OCI-LY7 (cell line): ENCODE measurements at regions not wholly inside any gene's neighbourhood (a gene's known extent, or its start where the extent isn't known, plus 50 kb on each side); places are given as distances from the start of the nearest gene placed in this dataset.
"Not testable (repeated sequence)": the region's sequence is repeated elsewhere in the genome, so short reads cannot be mapped to it uniquely, and the experiment has no call there.

Experiments
- BruUV-seq: library from RNA; stranded (reverse); fragments of 400-500 nt; replicated peaks from 2 replicates; lab custom pipeline; 2021; lab: Mats Ljungman, UMichigan
- CTCF ChIA-PET: fragments of 300-600 bp; sonication (Branson Sonifier 250); formaldehyde crosslinking; loops from one replicate; lab custom pipeline; 2022; ENCODE audit warnings: antibody characterized with exemption; ENCODE audit not compliant: unreplicated experiment; lab: Charles Lee
- POLR2A ChIA-PET: fragments of 300-600 bp; sonication (Branson Sonifier 250); formaldehyde crosslinking; loops from one replicate; lab custom pipeline; 2022; ENCODE audit warnings: antibody characterized with exemption; lab: Charles Lee
- DNase-seq: peaks from one replicate; pipeline ENCODE4 v3.0.0-alpha.2; 2015; ENCODE audit warnings: low spot score
- H2AFZ ChIP-seq: fragments of 200-600 bp; sonication (generic), shearing (Covaris generic); 2 replicates; pipeline ENCODE4 v1.6.1; 2014; ENCODE audit warnings: mild to moderate bottlenecking, antibody characterized with exemption, low read length, moderate library complexity
- H3K27ac ChIP-seq: fragments of 200-600 bp; sonication (generic); 2 replicates; pipeline ENCODE4 v1.5.1; 2014; ENCODE audit warnings: mixed run types, low read depth, mild to moderate bottlenecking, moderate library complexity, low read length, inconsistent platforms; ENCODE audit not compliant: poor library complexity, severe bottlenecking
- H3K36me3 ChIP-seq: fragments of 200-600 bp; sonication (generic); 2 replicates; pipeline ENCODE4 v1.6.1; 2014; ENCODE audit warnings: mild to moderate bottlenecking, antibody characterized with exemption, low read length, moderate library complexity, mixed read lengths; ENCODE audit not compliant: insufficient read depth
- H3K4me1 ChIP-seq: fragments of 200-600 bp; sonication (generic); 2 replicates; pipeline ENCODE4 v1.5.1; 2014; ENCODE audit warnings: mild to moderate bottlenecking, low read length; ENCODE audit not compliant: insufficient read depth, poor library complexity, severe bottlenecking
- H3K4me2 ChIP-seq: fragments of 200-600 bp; sonication (generic); 2 replicates; pipeline ENCODE4 v1.6.1; 2014; ENCODE audit warnings: mild to moderate bottlenecking, low read length
- H3K4me3 ChIP-seq: fragments of 200-600 bp; sonication (generic); 2 replicates; pipeline ENCODE4 v1.5.1; 2014; ENCODE audit warnings: mild to moderate bottlenecking, low read depth, low read length; ENCODE audit not compliant: poor library complexity, severe bottlenecking
- H3K79me2 ChIP-seq: fragments of 200-600 bp; sonication (generic); 2 replicates; pipeline ENCODE4 v1.6.1; 2016; ENCODE audit warnings: low read depth, mild to moderate bottlenecking, low read length, moderate library complexity, mixed read lengths; ENCODE audit not compliant: insufficient read depth
- H3K9me2 ChIP-seq: fragments of 200-600 bp; sonication (generic); 2 replicates; pipeline ENCODE4 v1.6.1; 2016; ENCODE audit warnings: mild to moderate bottlenecking, low read length, mixed read lengths; ENCODE audit not compliant: insufficient read depth
- H3K9me3 ChIP-seq: fragments of 200-600 bp; sonication (generic); 2 replicates; pipeline ENCODE4 v1.6.1; 2014; ENCODE audit warnings: mild to moderate bottlenecking, mixed run types, low read length, mixed read lengths
- H4K20me1 ChIP-seq: fragments of 200-600 bp; sonication (generic); 2 replicates; pipeline ENCODE4 v1.6.1; 2014; ENCODE audit warnings: mild to moderate bottlenecking, antibody characterized with exemption, low read length, moderate library complexity, mixed read lengths; ENCODE audit not compliant: insufficient read depth
- EZH2phosphoT487 ChIP-seq: fragments of 200-600 bp; sonication (generic); IDR thresholded peaks from 2 replicates; pipeline ENCODE4 v1.6.1; 2018; ENCODE audit warnings: low read depth, borderline replicate concordance, mild to moderate bottlenecking, mixed run types, antibody characterized with exemption, low read length, moderate library complexity, mixed read lengths
- intact Hi-C: fragments of 100-400 bp; cut with micrococcal nuclease; formaldehyde crosslinking; loops from one replicate; pipeline ENCODE4 v1.10.0; 2022; ENCODE audit not compliant: unreplicated experiment
- TF ChIP-seq, protein P1 (sequence below): fragments of 200-600 bp; sonication (generic); conservative IDR thresholded peaks from 2 replicates; pipeline ENCODE4 v1.5.1; 2014; ENCODE audit warnings: mild to moderate bottlenecking, antibody characterized with exemption, low read length, moderate library complexity, mixed read lengths

- 0 out of 2 replicates have a peak, but pooled peaks cover 7% of the 10 kb centered on the region for H3K9me3 ChIP-seq
- intact Hi-C loops: no loop called here
- H3K79me2 ChIP-seq: no peaks in the 10 kb centered on the region
- TF ChIP-seq, protein P1, sequence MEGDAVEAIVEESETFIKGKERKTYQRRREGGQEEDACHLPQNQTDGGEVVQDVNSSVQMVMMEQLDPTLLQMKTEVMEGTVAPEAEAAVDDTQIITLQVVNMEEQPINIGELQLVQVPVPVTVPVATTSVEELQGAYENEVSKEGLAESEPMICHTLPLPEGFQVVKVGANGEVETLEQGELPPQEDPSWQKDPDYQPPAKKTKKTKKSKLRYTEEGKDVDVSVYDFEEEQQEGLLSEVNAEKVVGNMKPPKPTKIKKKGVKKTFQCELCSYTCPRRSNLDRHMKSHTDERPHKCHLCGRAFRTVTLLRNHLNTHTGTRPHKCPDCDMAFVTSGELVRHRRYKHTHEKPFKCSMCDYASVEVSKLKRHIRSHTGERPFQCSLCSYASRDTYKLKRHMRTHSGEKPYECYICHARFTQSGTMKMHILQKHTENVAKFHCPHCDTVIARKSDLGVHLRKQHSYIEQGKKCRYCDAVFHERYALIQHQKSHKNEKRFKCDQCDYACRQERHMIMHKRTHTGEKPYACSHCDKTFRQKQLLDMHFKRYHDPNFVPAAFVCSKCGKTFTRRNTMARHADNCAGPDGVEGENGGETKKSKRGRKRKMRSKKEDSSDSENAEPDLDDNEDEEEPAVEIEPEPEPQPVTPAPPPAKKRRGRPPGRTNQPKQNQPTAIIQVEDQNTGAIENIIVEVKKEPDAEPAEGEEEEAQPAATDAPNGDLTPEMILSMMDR: no peak
- no peak for TF ChIP-seq EZH2phosphoT487
- no peak overlapping the region for H3K4me2 ChIP-seq
- no peaks in the 10 kb centered on the region for H4K20me1 ChIP-seq
- CTCF ChIA-PET: no interaction called here
- no peak for DNase-seq
- H3K4me3 ChIP-seq: no peak overlapping the region
- H2AFZ ChIP-seq: no peak overlapping the region
- H3K4me1 ChIP-seq: no peaks in the 10 kb centered on the region
- POLR2A ChIA-PET: no interaction called here
- H3K9me2 ChIP-seq: no peaks in the 10 kb centered on the region
- no peak overlapping the region for H3K27ac ChIP-seq
- no peaks in the 10 kb centered on the region for H3K36me3 ChIP-seq
- no TSS peak for BruUV-seq
Observed at GRCh38 chr2:144738749-144739148, 218.8 kb upstream of the ZEB2 start.

DNA sequence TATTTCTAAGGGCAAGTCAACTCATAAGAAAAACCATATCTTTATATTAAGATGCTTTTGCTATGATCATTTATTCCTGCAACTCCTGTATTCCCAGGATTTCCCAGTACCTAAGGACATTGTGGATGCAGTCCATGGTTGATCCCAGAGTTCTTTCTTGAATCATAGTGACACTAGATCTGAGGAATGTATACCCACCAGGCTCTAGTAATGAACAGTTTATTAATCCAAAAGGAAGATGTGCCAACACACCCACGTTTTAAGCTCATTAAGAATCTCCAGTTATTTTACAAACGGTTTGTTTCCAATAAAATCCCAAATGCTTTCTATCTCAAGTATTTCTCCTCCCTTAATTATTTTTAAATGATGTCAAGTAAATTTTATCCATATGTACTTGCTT lies 210.8 kb upstream of the ZEB2 start:
- no peaks in the 10 kb centered on the region for H3K9me2 ChIP-seq
- no TSS peak for BruUV-seq
- ChIA-PET POLR2A (no interaction called here), CTCF (no interaction called here)
- H4K20me1 ChIP-seq: no peaks in the 10 kb centered on the region
- H3K4me2 ChIP-seq: no peak overlapping the region
- H3K4me1 ChIP-seq: no peaks in the 10 kb centered on the region
- H3K36me3 ChIP-seq: no peaks in the 10 kb centered on the region
- intact Hi-C loops: no loop called here
- no peaks in the 10 kb centered on the region for H3K9me3 ChIP-seq
- no peak for TF ChIP-seq EZH2phosphoT487
- TF ChIP-seq, protein P1: no peak
- DNase-seq: no peak
- no peak overlapping the region for H3K27ac ChIP-seq
- H3K4me3 ChIP-seq: no peak overlapping the region
- H3K79me2 ChIP-seq: no peaks in the 10 kb centered on the region
- H2AFZ ChIP-seq: no peak overlapping the region

DNA sequence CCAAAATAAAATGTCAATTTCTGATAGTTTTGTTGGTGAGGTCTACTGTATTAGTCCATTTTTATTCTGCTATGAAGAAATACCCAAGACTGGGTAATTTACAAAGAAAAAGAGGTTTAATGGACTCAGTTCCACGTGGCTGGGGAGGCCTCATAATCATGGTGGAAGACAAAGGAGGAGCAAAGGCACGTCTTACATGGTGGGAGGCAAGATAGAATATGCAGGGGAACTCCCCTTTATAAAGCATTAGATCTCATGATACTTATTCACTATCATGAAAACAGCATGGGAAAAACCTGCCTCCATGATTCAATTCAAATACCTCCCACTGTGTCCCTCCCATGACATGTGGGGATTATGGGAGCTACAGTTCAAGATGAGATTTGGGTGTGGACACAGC lies 204.5 kb upstream of the ZEB2 start:
- H2AFZ ChIP-seq, BruUV-seq, H3K4me3 ChIP-seq, H3K4me1 ChIP-seq, H3K9me2 ChIP-seq, POLR2A ChIA-PET, H3K36me3 ChIP-seq, DNase-seq, CTCF ChIA-PET, H3K27ac ChIP-seq, H3K4me2 ChIP-seq, H4K20me1 ChIP-seq, intact Hi-C loops, H3K79me2 ChIP-seq: not testable (repeated sequence)
- H3K9me3 ChIP-seq: 0 out of 2 replicates have a peak, but pooled peaks cover 13% of the 10 kb centered on the region
